SU-DHL-6 (cell line): ENCODE measurements at regions not wholly inside any gene's neighbourhood (a gene's known extent, or its start where the extent isn't known, plus 50 kb on each side); places are given as distances from the start of the nearest gene placed in this dataset.

ENCODE experiments used
- H2AFZ ChIP-seq: fragments of 200-600 bp; sonication (generic); 2 replicates; pipeline ENCODE4 v1.6.1; 2014; ENCODE audit warnings: low read depth, mild to moderate bottlenecking, moderate library complexity, mixed read lengths, antibody characterized with exemption, low read length; ENCODE audit not compliant: severe bottlenecking
- H3F3A ChIP-seq: fragments of 200-600 bp; shearing (Covaris generic); 2 replicates; pipeline ENCODE4 v1.6.0; 2016; ENCODE audit warnings: antibody characterized with exemption, mild to moderate bottlenecking; ENCODE audit not compliant: insufficient read depth
- H3K27ac ChIP-seq: fragments of 200-600 bp; sonication (generic); 2 replicates; pipeline ENCODE4 v1.5.1; 2016; ENCODE audit warnings: low read depth, mild to moderate bottlenecking, low read length, moderate library complexity, mixed read lengths
- H3K27me3 ChIP-seq: fragments of 200-600 bp; sonication (generic), shearing (Covaris generic); 2 replicates; pipeline ENCODE4 v1.6.0; 2014; ENCODE audit warnings: mild to moderate bottlenecking, low read length
- H3K36me3 ChIP-seq: fragments of 200-600 bp; sonication (generic); 2 replicates; pipeline ENCODE4 v1.6.1; 2014; ENCODE audit warnings: mild to moderate bottlenecking, low read length, mixed read lengths
- H3K4me2 ChIP-seq: fragments of 300-600, 200-600 bp; shearing (Covaris generic), sonication (generic); 2 replicates; pipeline ENCODE4 v1.6.0; 2014; ENCODE audit warnings: low read length, low read depth, mild to moderate bottlenecking; ENCODE audit not compliant: poor library complexity, severe bottlenecking
- H3K4me3 ChIP-seq: fragments of 200-600 bp; sonication (generic); 2 replicates; pipeline ENCODE4 v1.5.1; 2014; ENCODE audit warnings: antibody characterized with exemption, low read length, mild to moderate bottlenecking, mixed read lengths; ENCODE audit not compliant: insufficient read depth, poor library complexity, severe bottlenecking
- H3K79me2 ChIP-seq: fragments of 200-600 bp; sonication (generic); 2 replicates; pipeline ENCODE4 v1.6.1; 2014; ENCODE audit warnings: mild to moderate bottlenecking, low read length, moderate library complexity; ENCODE audit not compliant: insufficient read depth
- H3K9ac ChIP-seq: fragments of 200-600 bp; sonication (generic); 2 replicates; pipeline ENCODE4 v1.7.0; 2014; ENCODE audit warnings: mild to moderate bottlenecking, low read length
- H3K9me2 ChIP-seq: fragments of 200-600 bp; sonication (generic); replicated peaks from 2 replicates; pipeline ENCODE4 v1.6.1; 2014; ENCODE audit warnings: low read length; ENCODE audit not compliant: insufficient read depth
- H3K9me3 ChIP-seq: fragments of 200-600 bp; sonication (generic); 2 replicates; pipeline ENCODE4 v1.6.1; 2014; ENCODE audit warnings: low read length, mixed read lengths; ENCODE audit not compliant: insufficient read depth
- H4K20me1 ChIP-seq: fragments of 200-600 bp; sonication (generic); 2 replicates; pipeline ENCODE4 v1.6.1; 2014; ENCODE audit warnings: low read depth, mild to moderate bottlenecking, antibody characterized with exemption, low read length, moderate library complexity, mixed read lengths
- CTCF ChIP-seq: fragments of 200-600 bp; sonication (generic); IDR thresholded peaks from one replicate; pipeline ENCODE4 v1.5.1; 2017; ENCODE audit warnings: antibody characterized with exemption, mild to moderate bottlenecking, low read length, moderate library complexity; ENCODE audit not compliant: insufficient read depth, poor library complexity, severe bottlenecking
- EZH2phosphoT487 ChIP-seq: fragments of 200-600 bp; sonication (generic), shearing (Covaris generic); conservative IDR thresholded peaks from 2 replicates; pipeline ENCODE4 v1.6.1; 2018; ENCODE audit warnings: mild to moderate bottlenecking, antibody characterized with exemption, low read length, moderate library complexity, mixed read lengths

- Histone ChIP-seq H3K9me2 (no peaks in the 10 kb centered on the region), H3K4me2 (no peak overlapping the region), H3K9ac (no peak overlapping the region), H3K9me3 (no peaks in the 10 kb centered on the region), H2AFZ (no peak overlapping the region), H3K27me3 (no peaks in the 10 kb centered on the region), H3K4me3 (no peak overlapping the region), H4K20me1 (no peaks in the 10 kb centered on the region), H3K36me3 (no peaks in the 10 kb centered on the region), H3K79me2 (no peaks in the 10 kb centered on the region), H3K27ac (no peak overlapping the region), H3F3A (no peaks in the 10 kb centered on the region)
- TF ChIP-seq CTCF (no peak), EZH2phosphoT487 (no peak)
Observed at GRCh38 chr6:90780141-90780540, 193.3 kb upstream of the MAP3K7 start.

- Histone ChIP-seq H4K20me1 (no peaks in the 10 kb centered on the region), H3K9ac (no peak overlapping the region), H3K36me3 (no peaks in the 10 kb centered on the region), H3K4me2 (no peak overlapping the region), H3K9me2 (no peaks in the 10 kb centered on the region), H3K79me2 (no peaks in the 10 kb centered on the region), H3K27me3 (no peaks in the 10 kb centered on the region), H3F3A (no peaks in the 10 kb centered on the region), H3K27ac (no peak overlapping the region), H3K4me3 (no peak overlapping the region), H2AFZ (no peak overlapping the region), H3K9me3 (no peaks in the 10 kb centered on the region)
- TF ChIP-seq EZH2phosphoT487 (0 out of 2 replicates have a peak, but pooled peaks have one; percentile 52), CTCF (no peak)
Observed at GRCh38 chr6:90778417-90779203, 191.7 kb upstream of the MAP3K7 start.

- Histone ChIP-seq H3K36me3 (no peaks in the 10 kb centered on the region), H3K4me3 (no peak overlapping the region), H3K27ac (no peak overlapping the region), H4K20me1 (no peaks in the 10 kb centered on the region), H3K4me2 (no peak overlapping the region), H3K9me3 (no peaks in the 10 kb centered on the region), H3K27me3 (no peaks in the 10 kb centered on the region), H2AFZ (no peak overlapping the region), H3K9me2 (no peaks in the 10 kb centered on the region), H3K9ac (no peak overlapping the region), H3F3A (no peaks in the 10 kb centered on the region), H3K79me2 (no peaks in the 10 kb centered on the region)
- TF ChIP-seq EZH2phosphoT487 (no peak), CTCF (no peak)
Observed at GRCh38 chr6:90770778-90771177, 183.9 kb upstream of the MAP3K7 start.
